GM21723 (cell line): ENCODE measurements at regions not wholly inside any gene's neighbourhood (a gene's known extent, or its start where the extent isn't known, plus 50 kb on each side); places are given as distances from the start of the nearest gene placed in this dataset.

Experiments
- ATAC-seq: cut with Tn5 transposase; IDR thresholded peaks from one replicate; pipeline ENCODE4 v1.9.1; 2021; ENCODE audit warnings: mild to moderate bottlenecking, moderate library complexity; ENCODE audit not compliant: unreplicated experiment

DNA sequence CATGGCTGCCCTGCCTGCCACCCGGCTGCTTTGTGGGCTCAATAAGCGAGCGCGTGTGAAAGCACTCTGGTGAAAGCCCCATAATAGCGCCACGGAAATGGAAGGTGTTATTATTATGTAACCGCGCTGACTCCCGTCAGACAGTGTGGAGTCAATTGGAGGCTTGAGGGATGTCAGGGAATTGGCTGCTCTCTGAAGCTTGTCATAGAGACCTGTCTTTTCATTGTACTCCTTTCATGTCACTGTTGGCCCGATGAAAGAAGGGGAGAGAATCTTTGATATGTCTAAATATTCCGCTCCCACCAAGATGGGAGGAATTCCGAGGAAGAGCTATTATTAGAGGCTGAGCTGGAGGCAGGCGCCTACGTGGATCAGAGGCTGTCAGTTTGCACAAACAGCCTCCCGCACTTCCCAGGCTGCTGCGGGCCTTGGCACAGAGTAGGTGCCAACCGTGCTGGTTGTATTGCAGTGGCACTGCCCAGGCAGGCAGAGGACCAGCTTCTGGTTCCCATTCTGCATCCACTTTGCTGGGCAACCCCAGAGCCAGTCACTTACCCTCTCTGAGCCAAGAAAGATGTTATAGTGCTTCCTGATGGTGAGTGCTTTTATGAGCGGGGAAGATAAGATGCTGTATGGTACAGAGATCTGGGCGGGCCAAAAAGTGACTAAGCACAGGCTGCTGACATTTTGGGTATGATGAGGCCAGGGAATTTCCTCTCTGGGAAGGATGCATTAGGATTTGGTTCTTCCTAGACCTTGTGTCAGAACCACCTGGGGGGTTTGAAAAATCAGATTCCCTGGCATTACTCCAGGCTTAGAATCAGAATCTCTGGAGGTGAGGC is 151.4 kb downstream of the RPS24 start:
- no peak for ATAC-seq

DNA sequence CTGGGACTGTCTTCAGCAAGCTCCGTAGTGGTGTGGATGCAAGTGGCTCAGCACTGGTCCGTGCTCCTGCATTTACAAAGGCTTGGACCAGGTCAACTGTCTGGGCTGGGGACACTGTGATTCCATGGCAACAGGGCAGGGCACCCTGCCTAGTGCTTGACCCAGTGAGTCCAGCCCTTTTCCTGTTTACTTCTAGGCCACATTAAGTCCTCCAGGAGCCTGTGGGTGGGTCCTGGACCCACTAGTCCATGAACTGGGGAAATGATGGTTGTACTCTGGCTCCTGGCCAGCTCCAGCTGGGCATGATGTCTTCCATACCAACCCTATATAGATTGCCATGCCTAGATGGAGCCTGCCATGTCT is 152.0 kb downstream of the RPS24 start:
- ATAC-seq, result no peak

DNA sequence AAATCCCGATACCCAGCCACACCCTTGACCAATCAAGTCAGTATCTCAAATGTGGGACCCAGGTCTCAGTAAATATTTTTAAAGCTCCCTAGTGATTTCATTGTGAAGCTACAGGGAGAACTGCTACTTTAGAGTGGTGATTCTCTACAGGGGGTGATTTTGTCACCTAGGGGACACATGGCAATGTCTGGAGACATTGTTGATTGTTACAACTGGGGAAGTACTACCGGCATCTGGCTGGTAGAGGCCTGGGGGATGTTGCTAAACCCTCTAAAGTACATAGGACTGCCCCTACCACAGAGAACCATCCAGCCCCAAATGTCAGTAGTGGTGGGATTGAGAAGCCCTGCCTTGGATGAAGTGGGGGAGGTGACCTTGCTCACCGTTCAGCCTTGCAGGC is 152.9 kb downstream of the RPS24 start:
- no peak for ATAC-seq

DNA sequence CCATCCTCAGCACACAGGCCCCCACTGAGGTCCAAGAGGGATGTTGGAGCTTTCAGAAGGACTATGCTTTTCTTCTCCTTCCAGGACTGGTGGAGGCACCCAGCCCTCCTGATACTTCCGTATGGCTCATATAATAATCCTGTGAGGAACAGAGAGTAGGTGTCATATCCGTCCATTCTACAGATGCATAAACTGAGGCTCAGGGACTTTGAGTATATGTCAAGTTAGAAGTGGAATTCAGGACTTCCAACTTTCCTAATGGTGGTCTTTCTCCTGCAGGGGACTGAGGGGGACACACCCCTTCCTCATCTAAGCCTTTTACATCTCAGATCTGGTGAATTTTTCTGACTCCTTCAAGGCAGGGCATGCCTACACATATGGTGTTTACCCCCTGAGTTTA is 153.7 kb downstream of the RPS24 start:
- ATAC-seq, result no peak

DNA sequence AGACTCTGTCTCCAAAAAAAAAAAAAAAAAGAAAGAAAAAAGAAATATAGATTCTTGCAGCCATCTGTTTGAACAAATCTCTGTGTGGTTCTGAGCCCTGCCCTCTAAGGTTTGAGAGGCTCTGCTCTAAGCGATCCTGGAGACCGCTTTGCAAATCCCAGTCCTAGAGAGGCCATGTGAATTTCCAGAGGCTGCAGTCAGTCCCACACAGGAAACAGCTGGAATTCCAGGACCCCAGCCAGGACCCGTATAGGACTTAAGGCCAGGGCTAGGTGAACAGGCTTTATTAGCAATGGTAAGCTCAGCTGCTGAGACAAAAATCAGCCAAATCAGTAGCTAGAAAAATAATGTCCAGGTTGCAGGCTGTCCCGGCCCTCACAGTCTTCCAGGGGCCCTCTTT is 154.8 kb downstream of the RPS24 start:
- no peak for ATAC-seq

DNA sequence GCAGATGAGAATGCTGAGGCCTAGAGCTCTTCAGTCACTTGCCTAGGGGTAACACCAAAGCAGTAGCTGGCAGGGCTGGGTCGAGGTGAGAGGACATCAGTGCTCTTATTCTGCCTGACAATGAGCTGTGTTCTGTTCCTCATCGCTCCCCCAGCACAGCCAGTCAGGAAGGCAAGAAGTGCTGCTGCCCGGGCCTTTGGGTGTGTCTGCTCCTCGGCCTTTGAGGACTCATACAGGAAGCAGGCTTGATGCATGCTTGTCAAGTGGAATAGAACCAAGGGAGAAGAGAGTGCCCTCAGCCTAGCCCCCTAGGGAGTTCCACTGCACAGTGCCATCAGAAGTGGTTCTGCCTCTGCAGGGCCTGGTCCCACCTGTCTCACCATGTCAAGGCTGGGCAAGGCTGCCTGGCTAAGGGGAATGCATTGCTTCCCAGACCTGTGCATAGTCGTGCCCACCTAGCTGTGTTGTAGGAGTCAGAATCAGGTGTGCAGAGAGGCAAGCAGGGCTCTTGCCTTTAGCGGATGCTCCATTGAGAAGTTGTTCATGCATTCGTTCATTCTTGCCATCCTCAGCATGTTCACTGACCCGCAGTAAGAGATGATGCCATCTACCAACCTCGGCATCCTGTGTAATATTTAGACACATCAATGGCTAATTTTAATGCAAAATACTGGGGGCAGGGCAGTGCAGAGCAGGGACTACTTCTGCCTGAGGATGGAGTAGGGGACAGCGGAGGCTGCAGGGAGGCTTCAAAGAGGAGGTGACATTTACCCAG is 156.6 kb downstream of the RPS24 start:
- ATAC-seq, result no peak

DNA sequence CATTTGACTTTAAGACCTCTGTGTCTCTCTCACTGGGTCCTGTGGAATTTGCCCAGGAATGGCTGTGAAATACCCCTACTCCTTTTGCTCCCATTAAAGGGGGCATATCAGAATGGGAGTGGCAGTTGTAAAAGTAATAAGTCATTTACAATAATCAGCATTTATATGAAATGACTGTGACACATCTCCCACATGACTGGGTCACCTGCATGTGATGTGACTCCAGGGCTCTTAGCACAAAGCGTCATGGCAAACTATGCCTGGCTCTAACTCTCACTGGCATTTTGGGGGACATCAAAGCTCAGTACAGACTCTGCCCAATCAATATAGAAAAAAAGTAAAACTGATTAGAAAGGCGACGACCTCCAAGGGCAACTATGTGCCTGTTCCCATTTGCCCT is 157.6 kb downstream of the RPS24 start:
- no peak for ATAC-seq

DNA sequence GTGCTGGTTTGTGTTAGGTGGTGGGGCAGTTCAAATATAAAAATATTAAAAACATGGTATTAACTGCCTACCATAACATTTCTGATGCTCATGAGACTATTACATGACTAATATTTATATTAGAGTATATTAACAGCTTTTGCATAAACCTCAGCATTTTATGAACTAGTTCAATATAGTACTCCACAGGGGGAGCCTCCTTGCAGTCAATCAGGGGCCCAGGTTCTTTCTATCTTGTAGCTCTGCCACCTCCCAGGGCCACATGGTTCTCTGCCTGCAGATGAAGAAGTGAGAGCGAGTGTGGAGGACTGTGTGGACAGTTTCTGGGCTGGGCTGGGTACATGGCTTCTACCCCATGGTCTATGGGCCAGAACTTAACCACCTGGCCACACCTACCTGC is 159.5 kb downstream of the RPS24 start:
- no peak for ATAC-seq

DNA sequence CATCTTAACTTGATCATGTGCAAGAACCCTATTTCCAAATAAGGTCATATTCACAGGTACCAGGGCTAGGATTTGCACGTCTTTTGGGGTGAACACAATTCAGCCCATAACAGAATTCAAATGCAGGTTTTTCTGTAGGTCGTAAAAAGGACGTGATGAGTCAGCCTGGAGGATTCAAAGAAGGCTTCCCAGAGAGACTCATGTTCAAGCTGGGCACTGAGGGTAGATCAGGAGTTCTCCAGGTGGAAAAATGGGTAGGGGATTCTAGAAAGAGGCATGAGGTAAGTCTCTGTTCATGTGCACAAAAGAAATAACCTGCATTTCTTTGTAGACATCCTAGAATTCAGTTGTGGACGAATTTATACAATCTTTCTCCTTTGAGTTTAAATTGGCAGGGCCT is 160.4 kb downstream of the RPS24 start:
- no peak for ATAC-seq

DNA sequence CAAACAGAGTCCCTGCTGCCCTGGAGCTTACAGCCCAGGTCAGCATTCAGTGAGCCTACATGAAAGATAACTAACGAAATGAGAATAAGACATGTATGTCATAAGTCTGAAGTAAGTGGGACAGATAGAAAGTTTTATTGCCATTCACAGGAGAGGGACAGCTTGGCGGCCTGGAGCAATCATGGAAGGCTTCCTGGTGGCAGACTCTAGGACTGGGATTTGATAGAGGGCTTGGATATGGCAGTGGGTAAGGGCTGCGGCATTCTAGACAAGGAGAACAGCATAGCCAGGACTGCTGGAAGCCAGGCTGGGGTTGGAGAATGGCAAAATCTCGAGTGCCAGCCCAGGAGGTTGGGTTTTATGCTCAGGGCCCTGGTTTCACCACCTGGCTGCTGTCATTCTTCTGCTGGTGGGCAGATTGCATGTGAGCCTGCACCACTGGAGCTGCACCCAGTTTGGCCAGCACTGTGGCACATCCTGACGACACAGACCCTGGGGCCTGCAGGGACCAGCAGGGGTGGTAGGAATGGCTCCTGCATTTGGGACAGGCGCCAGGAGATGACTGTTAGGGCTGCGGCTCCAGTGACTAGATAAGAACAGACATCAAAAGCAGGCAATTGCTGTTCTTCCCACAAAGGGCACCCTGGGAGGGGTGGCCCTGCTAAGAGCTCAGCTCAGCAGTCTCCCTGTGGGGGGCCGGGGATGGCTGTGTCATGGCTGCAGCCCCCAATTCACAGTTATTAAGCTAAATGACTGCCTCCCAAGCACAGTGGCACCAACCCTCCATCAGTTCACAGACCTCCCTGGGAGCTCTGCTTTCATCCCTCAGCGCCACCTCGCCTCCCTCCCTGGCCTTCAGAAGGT is 161.1 kb downstream of the RPS24 start:
- no peak for ATAC-seq

DNA sequence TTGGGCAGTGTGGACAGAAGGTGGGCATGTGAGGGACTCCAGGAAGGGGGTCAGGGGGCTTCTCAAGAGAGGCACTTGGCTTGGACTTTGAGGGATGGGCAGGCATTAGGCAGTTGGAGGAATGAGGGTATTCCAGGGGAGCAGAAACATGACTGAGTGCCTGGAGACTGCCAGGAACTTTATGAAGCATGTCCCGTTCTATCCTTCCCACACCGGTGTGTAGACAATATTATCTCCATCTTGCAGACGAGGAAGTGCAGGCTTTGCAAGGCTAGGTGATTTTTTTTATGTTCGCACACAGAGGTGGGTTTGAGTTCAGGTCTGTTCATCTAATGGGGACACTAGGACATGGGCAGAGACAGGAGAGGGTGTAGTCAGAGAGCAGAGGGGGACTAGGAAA is 162.7 kb downstream of the RPS24 start:
- no peak for ATAC-seq

DNA sequence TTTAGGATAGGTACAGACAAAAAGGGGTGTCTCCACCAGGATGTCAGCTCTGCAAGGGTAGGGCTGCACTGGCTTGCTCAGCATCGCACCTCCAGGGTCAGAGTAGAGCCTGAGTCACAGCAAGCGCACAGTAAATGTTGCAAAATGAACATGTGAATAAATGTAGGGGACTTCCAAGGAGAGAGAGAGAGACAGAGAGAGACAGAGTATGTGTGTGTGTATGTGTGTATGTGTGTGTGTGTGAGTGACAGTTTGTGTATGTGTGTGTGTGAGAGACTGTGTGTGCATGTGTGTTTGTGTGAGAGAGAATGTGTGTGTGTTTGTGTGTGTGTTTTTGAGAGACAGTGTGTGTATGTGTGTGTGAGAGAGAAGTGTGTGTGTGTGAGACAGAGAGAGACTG is 163.3 kb downstream of the RPS24 start:
- no peak for ATAC-seq

DNA sequence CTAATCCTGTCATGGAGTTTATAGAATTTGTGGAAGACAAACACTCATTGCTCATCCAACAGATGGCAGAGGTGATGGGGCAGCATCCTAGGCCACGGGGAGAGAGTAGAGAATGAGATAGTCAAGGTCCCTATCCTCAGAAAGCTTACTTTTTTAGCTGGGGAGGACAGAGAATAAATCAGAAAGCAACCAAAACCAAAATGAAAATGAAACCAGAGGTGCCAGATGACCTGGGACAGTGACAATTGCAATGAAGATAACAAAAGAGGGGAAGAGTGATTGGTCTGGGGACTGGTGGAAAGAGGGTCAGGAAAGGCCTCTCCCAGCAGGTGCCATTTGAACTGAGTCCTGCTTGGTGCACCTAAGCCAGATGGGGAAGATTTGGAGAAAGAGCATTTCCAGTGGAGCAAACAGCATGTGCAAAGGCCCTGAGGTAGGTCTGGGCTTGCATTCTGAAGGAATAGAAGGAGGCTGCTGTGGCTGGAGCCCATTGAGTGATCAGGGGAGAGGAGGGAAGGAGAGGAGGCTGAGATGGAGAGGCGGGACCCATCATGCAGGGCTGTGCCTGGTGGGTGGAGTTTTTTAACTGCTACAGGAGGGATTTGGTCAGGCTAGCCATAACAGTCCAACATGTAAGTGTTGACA is 164.1 kb downstream of the RPS24 start:
- ATAC-seq, result no peak

DNA sequence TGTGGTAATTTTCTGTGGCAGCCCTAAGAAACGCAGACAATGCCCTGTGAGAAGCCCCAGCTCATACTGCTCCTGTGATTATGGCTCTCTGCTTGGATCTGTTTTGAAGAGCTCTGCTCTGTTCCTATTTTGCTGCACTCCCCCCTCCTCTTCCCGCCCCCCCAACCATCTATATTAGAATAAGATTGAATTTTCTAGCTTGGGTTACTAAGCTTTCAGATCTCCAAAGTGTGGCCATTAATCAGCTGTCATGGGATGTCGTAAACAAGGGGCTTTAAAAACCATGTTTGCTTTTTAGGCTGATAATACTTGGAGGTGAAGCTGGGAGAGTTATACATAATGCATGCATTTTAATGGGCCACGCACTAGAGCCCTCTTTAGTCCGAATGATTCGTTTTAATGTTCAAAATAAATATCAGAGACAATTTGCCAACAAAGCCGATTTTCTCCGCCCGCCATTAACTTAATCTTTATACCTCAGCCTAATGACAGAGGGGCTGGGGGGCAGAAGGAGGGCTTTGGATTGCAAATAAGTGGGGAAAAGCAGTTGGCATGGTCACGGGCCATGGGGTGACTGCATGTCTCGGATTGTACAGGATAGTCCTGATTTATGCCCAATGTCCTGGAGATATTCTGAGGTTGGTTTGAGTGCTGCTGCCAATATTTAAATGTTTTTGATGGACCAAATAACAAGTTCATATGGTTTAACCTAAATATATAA is 165.5 kb downstream of the RPS24 start:
- ATAC-seq, result no peak

DNA sequence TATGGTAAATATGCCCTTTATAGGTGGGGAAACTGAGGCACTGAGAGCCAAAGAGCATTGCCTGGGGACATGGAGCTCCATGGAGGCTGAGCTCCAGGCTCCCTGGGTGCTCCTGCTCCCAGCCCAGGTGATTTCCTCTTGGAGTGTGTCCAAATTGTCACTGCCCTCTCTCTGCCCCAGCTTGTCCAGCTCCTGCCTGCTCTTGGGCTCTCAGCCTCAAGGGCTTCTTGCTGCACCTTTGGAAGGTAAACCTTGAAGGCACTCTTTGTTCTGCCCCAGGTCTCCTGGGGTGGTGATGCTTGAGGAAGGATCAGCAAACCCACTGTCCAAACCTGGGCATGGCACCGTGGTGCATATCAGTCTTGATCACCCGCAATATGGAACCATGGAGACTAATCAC is 166.1 kb downstream of the RPS24 start:
- ATAC-seq, result no peak

DNA sequence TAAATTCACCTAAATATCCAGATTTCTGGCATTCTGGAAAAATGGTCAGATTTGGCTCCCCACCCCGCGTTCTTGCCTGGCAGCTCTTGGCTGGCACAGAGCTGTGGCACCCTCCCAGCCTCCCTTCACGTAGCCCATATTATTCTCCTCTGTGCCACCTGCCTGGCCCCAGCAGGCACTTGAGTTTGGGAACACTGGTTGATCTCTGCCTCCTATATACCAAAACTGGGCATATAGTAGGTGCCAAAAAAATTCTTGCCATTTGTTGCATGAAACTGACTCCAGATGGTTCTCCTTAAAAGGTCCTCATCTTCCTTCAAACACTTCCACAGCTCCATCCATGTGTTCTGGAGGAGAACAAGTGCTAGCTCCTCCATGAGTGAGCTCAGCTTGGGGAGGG is 167.0 kb downstream of the RPS24 start:
- no peak for ATAC-seq

DNA sequence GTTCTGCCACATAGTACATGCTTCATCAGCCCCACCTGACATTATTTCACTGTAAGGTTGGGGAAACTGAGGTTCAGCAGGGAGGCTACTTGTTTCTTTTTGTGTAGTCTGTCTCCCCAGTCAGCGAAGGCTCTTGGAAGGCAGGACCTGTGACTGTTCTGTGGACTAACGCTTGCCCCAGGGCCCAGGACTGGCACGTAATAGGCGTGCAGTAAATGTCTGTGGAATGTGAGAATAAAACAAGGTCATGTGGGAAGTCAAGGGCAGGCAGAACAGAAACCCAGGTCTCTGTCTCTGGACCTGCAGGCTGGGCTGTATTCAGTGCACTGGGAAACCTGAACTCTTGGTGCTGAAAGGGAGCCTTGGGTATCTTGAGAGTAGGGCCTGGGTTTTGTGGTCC is 168.7 kb downstream of the RPS24 start:
- no peak for ATAC-seq

DNA sequence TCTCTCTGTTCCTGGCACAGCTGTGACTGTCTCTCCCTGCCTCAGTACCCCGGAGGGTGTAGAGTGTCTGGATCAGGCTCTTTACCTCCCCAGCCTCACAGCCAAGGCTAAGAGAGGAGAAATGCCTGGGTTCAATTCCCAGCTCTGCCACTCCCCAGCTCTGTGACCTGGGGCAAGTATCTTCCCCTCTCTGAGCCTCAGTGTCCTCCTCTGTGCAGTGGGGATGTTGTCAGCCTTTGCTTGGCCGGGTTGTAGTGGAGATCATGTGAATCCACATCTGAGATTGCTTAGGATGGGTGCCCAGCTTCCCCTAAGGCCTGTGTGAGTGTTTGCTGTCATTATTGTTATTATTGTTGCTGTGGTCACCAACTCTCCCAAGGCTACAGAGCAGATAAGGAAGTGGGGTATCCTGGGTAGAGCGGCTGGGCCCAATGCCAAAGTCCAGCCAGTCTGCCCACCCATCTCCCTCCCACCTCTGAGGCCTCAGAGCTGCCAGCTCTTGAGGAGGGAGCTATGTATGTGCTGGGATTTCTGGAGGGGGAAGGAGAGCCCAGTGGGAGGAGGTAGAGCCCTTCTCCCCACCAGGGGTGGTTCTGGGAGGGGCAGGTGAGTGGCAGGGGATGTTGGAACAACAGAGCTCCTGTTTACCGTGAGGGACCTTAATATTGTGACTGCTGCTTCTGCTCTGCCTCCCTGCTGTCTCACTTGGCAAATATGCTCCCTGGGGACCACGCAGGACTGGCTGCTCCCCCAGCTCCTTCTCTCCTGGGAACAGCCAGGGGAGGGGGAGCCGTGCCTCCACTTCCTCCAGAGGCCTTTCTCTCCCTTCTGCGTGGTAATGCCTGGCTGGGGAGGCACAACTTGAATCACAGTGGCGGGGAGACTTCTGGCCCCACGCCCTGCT is 170.5 kb downstream of the RPS24 start:
- no peak for ATAC-seq

DNA sequence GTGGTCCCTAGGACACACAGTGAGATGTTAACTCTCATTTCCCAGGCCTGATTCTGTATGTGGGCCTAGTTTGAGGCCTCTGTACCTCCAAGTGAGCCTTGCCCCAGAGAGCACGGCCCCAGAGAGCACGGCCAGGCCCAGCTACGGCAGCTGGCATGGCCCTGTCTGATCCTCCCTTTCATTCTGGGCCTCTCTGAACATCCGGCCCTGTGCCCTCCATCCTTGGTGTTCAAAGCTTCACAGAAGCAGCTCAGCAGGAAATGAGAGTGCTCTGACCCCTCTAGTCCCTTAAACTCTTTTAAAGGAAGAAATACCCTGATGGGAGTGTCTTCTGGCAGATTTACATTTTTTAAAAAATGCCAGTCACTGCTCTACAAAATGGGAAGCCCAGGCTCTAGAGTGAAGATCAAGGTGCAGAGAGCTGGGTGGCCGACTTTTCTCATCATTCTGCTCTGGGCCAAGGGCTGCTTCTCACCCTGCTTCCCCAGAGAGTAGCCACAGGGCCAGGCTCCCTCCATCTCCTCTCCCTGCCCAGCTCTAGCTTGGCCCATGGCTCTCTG is 171.9 kb downstream of the RPS24 start:
- ATAC-seq, result no peak
